ENCODE measurements at regions not wholly inside any gene's neighbourhood (a gene's known extent, or its start where the extent isn't known, plus 50 kb on each side); places are given as distances from the start of the nearest gene placed in this dataset.

DNA sequence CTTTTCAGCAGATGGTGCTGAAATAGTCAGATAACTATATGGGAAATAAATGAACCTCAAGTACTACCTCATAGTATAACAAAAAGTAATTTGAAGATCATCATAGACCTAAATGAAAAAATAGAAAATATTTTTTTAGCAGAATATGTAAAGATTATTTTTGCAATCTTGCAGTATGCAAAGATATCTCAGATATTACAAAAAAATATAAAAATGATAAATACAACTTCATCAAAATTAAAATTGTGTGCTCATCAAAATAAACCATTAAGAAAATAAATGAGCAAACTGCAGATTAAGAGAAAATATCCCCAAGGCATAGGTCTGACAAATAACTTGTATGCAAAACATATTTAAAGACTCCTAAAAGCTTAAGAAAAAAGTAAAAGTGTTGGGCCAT lies 83.4 kb upstream of the KCND2 start:
- TF ChIP-seq, protein P1, sequence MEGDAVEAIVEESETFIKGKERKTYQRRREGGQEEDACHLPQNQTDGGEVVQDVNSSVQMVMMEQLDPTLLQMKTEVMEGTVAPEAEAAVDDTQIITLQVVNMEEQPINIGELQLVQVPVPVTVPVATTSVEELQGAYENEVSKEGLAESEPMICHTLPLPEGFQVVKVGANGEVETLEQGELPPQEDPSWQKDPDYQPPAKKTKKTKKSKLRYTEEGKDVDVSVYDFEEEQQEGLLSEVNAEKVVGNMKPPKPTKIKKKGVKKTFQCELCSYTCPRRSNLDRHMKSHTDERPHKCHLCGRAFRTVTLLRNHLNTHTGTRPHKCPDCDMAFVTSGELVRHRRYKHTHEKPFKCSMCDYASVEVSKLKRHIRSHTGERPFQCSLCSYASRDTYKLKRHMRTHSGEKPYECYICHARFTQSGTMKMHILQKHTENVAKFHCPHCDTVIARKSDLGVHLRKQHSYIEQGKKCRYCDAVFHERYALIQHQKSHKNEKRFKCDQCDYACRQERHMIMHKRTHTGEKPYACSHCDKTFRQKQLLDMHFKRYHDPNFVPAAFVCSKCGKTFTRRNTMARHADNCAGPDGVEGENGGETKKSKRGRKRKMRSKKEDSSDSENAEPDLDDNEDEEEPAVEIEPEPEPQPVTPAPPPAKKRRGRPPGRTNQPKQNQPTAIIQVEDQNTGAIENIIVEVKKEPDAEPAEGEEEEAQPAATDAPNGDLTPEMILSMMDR (IDR thresholded peaks at IDR 0.05; ENCODE audit: borderline replicate concordance, extremely low read depth, low read length, poor library complexity, severe bottlenecking): no peak
- no peak for TF ChIP-seq EZH2 (IDR thresholded peaks at IDR 0.05; ENCODE audit: borderline replicate concordance, low read depth, low read length, severe bottlenecking)

All from DND-41 (cell line).